SKM-1 (cell line): ENCODE measurements at regions not wholly inside any gene's neighbourhood (a gene's known extent, or its start where the extent isn't known, plus 50 kb on each side); places are given as distances from the start of the nearest gene placed in this dataset.
"Not testable (repeated sequence)": the region's sequence is repeated elsewhere in the genome, so short reads cannot be mapped to it uniquely, and the experiment has no call there.

Source experiments
- DNase-seq: peaks from one replicate; lab custom pipeline; 2025; ENCODE audit not compliant: unreplicated experiment; lab: John Stamatoyannopoulos, UW

- no peak for DNase-seq
Observed at GRCh38 chr1:70667494-70668170, 256.6 kb downstream of the CTH start.

DNA sequence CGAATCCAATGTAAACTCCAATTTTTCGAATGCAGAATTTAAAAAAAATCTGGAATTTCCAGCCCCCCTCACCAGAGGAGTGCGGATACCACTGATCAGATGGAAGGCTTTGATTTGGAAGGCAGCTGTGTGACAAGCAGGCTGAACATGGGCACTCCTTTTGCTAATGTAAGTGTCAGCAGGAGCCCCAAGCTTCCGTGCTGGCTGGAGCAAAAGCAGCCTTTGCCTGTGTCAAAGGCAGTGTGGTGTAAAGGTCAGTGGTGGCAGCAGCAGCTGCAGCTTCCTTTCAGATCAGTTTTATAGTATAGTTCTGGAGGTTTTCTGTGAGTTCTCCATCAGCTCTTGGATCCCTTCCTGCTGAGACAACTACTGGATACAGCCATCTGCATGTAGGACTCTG, 259.9 kb downstream of the CTH start:
- DNase-seq: no peak

- no peak for DNase-seq
Observed at GRCh38 chr1:70672442-70672888, 261.4 kb downstream of the CTH start.

DNA sequence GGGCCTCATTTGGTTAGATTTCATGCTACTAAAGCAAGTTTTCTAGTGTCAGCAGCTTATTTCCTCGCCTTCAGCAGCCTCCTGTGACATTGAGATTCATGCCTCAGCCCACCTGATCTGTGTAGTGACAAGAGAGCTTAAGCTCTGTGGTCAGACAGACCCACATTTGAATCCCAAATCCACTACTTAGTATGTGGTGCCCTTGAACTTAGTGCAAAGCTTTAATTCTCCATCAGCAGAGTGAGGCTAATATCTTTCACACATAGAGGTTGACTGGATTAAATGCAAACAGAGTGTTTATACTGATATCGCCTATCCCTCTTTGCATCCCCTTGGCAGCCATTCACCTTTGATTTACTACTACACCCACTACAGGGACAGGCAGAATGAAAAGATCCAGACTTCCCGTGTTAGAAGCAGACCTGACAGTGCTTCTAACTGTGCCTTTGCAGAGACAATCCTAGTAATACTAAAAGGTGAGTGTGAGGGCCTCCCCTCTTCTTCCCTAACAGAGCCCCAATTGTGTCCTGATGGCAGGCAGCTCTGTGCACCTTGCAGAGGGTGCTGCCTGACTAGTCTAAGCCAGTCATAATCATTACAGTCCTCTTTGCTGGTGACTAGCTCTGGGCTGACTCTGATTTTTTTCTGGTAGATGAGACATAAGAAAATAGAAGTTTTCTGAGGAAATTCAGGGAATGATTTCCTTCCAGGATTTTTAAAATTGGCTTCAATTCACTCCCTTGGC, 264.0 kb downstream of the CTH start:
- DNase-seq: no peak

- no peak for DNase-seq
Observed at GRCh38 chr1:70675737-70676156, 264.7 kb downstream of the CTH start.

GRCh38 chr1:70685300-70686286, 274.5 kb downstream of the CTH start:
- peak; percentile 59 for DNase-seq

DNA sequence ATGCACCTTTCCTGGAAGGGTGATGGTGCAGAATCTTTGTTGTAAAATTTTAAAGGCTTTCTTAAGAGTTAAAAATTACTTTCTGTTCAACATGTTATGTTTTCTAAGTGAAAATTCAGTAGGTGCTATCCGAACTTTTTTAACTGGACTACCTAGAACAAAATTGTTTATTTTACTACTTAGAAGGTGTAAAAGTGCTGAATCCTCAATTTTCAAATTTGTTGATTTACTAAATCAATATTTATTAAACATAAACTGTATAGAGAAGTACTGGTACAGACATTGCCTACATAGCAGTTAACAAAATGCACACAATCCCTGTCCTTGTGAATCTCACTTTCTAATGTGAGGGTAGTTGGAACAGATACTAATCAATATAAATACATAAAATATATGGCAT, 277.5 kb downstream of the CTH start:
- DNase-seq: no peak

DNA sequence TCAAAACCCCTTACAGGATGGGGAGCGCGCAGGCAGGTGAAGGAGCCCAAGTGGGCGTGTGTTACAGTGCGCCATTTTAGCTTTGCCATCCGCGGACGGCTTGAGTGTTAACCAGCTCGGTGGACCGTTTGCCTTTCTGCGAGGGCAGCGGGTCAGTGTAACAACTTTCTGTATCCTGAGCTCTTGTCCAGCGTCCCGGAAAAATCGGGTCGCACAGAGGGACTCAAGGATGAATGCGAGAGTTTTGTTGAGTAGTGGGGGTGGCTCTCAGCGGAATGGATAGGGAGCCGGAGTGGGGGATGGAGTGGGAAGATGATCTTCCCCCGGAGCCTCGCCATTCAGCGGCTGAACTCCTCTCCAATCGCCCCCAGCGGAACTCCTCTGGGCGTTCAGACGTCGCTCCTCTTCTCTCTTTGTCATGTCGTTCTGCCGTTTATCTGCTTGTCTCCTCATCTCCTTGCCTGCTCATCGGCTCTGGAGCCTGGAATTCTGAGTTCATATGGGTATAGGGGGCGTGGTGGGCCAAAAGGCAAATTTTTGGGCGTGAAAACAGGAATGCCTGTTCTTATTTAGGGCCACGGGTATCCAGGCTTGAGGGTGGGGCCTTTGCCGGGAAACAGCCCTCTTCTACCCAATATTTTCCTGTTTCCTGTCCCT, 295.4 kb downstream of the CTH start:
- DNase-seq: no peak

DNA sequence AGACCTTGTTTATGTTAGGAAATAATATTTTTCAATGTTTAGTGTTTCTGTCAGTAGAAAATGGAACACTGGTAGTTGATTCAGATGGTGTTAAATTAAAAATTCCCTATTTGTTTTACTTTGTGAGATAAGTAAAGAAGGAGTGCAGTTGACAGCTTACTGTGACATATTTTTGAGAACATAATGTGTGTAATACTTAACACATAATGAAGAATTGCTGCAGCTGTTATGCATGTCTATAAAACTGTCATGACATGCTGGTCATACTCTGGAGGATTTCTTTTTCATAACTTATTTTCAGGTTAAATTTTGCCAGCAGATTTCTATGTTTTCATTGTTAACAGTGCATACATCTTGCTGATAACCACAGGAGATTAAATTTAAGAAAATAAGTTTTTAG, 296.1 kb downstream of the CTH start:
- DNase-seq: no peak

- no peak for DNase-seq
Observed at GRCh38 chr1:70714149-70714548, 303.1 kb downstream of the CTH start.

DNA sequence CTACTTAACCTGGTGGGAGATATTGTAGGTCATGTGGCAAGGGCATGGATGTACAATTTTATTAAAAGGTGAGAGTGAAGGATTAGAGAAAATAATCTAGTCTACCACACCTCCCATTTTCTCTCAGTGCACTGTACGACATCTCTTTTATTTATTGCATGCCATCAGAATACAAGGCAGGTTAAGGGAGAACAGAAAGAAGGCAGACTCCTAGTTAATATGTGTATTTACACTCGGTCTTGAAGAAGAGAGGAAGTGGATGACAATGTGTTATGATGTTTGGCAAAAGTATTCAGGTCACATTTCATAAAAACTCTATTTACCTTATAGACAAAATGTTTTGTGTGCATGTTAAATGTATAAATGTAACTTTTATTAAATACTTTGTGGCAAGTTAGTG, 306.1 kb downstream of the CTH start:
- DNase-seq: no peak

DNA sequence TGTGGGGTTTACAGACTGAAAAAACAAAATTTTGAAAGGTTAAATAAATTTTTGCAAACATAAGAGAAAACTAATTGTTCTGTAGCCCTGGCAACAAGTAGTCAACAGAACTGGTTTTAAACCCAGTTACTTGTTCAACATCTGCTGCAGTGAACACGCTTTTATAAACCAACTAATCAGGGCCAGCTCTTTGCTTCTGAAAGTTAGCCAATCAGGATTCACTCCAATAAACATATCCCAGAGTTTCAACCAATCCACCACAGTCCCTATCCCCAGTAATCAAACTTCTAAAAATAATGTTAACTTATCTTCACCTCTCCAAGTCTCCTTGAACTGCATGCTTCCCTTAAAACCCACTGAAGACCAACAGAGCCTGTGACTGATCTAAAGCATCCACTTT, 306.6 kb downstream of the CTH start:
- DNase-seq: no peak

DNA sequence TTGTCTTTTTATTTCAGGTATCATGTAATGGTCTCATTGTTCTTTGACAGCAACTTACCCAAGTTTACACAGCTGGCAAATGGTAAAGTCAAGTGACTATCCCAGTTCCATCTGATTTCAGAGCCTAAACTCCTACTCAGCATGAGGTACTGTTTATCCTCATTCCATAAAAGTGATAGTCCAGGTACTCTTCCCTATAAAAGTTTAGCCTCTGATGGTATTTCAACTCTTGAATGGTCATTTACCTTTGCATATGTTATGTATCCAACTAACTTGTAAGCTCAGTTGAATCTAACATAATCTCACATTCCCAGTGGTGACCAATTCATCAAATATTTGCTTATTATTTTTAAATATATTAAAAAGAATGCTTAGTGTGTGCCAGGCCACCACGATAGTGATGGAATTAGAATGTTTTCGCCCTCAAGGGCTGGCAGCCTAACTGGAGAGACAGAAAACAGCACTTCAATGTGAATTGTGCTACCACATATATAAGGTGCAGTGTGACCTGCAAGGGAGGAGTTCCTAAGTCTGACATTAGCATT, 307.1 kb downstream of the CTH start:
- DNase-seq: no peak

- DNase-seq: no peak
Observed at GRCh38 chr1:70719154-70719553, 308.1 kb downstream of the CTH start.

- no peak for DNase-seq
Observed at GRCh38 chr1:70720109-70720508, 309.0 kb downstream of the CTH start.

GRCh38 chr1:70720521-70720920, 309.5 kb downstream of the CTH start:
- DNase-seq: no peak

GRCh38 chr1:70727886-70728489, 316.9 kb downstream of the CTH start:
- no peak for DNase-seq

DNA sequence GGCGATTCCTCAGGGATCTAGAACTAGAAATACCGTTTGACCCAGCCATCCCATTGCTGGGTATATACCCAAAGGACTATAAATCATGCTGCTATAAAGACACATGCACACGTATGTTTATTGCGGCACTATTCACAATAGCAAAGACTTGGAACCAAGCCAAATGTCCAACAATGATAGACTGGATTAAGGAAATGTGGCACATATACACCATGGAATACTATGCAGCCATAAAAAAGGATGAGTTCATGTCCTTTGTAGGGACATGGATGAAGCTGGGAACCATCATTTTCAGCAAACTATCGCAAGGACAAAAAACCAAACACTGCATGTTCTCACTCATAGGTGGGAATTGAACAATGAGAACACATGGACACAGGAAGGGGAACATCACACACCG, 311.1 kb downstream of the PTGER3 start:
- not testable (repeated sequence) for DNase-seq

- no peak for DNase-seq
Observed at GRCh38 chr1:70737125-70737524, 310.5 kb downstream of the PTGER3 start.

- no peak for DNase-seq
Observed at GRCh38 chr1:70738624-70739023, 309.0 kb downstream of the PTGER3 start.
